Epithelial cell of proximal tubule (primary cell): ENCODE measurements at regions not wholly inside any gene's neighbourhood (a gene's known extent, or its start where the extent isn't known, plus 50 kb on each side); places are given as distances from the start of the nearest gene placed in this dataset.

Source experiments
- DNase-seq: peaks from one replicate; pipeline ENCODE4 v3.0.0-alpha.2; 2011; ENCODE audit warnings: low read depth
- H3K4me3 ChIP-seq: 2 replicates; pipeline ENCODE4 v1.5.1; 2011; ENCODE audit warnings: low read depth, mild to moderate bottlenecking, low read length
- CTCF ChIP-seq: conservative IDR thresholded peaks from 2 replicates; pipeline ENCODE4 v1.5.1; 2012; ENCODE audit warnings: low read depth, mild to moderate bottlenecking, low read length

GRCh38 chr13:44012910-44013757 is 133.4 kb downstream of the LACC1 start:
- no peak for TF ChIP-seq CTCF
- peak; percentile 91 for DNase-seq
- H3K4me3 ChIP-seq: peak overlapping the region; percentile 11

GRCh38 chr13:44013758-44014291 is 134.1 kb downstream of the LACC1 start:
- H3K4me3 ChIP-seq: no peak overlapping the region
- no peak for TF ChIP-seq CTCF
- peak; percentile 100 for DNase-seq

DNA sequence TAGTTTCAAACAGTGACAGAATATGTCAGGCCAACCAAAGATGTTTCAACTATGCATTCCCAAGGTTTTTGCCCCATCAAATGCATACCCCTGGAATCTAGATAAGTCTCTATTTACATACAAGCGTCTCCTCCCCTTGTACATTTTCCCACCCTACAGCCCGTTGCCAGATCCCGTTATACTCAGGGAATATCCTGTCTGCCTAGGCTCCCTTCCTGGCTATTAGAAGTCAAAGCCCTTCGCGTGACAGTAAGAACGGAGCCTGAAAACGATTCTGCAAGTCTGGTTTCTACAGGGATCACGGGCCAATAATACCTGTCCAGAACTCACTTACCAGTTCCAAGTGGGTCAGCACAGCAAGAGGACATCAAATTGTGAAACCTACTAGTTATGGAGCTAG is 134.8 kb downstream of the LACC1 start:
- H3K4me3 ChIP-seq: no peak overlapping the region
- no peak for DNase-seq

DNA sequence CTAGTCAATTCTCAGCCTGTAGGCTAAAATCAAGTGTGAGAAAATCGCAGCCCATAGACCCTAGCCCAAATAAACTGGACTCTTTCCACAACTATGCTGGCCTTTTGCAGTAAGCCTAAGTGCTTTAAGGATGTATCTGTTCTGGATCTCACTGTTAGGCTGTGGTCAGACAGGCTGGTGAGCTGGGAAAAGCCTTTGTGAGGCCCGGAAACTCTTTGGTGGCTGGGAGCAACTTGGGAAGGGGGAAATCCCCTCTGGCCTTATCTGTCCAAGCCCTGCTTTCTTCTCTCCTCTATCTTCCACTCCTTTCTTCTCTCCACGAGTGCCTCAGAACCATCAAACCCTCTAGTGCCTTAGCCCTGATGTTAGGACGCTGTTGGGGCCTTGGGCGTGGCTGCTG is 135.4 kb downstream of the LACC1 start:
- DNase-seq: no peak
- H3K4me3 ChIP-seq: no peak overlapping the region
- TF ChIP-seq CTCF: no peak

More for the DNA sequence above, 134.8 kb downstream of the LACC1 start:
- TF ChIP-seq CTCF: no peak

DNA sequence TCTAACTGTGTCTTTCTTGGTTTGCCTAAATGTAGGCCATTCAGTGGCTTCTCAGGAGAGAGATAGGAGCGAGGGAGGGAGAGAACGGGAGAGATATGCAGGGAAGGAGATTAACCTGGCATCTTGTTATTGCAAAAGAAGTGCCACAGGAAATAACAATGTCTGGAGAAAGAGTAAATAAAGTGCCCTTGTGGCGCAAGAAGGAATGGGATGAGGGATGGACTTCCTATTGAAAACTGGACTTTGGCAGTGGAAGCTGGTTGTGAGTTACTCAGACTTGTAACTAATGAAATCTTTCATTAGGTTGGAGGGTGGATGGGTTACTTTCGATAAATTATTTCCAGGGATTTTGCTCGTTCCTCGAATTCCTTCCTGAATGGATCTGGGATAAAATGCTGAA is 136.1 kb downstream of the LACC1 start:
- DNase-seq: peak; percentile 76
- no peak overlapping the region for H3K4me3 ChIP-seq
- peak; percentile 18 for TF ChIP-seq CTCF

DNA sequence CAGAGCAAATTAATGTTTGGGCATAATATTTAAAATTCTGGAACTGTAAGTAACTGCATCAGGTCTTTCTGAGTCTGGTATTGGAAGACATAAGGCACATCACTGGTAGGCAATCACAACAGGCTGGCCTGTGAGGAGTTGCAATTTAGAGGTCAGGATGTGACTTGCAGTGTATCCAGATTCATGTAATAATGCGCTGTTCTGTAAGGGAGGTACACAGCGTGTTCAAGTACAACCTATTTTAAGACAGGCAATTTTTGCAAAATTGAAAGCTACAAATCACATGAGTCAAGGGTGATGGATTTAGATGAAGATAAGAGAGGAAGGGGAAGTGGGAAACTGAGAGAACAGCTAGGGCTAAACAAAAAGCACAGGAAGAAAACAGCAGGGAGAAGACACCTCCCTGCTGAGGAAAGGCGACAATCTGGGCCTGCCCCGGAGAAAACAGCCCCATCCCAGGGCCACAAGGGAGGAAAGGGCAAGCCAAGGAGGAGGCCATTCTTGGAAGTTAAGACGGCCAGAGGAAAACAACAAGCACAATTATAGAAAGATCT is 138.1 kb downstream of the LACC1 start:
- DNase-seq: no peak
- no peak overlapping the region for H3K4me3 ChIP-seq
- no peak for TF ChIP-seq CTCF
